OCI-LY7 (cell line): ENCODE measurements at regions not wholly inside any gene's neighbourhood (a gene's known extent, or its start where the extent isn't known, plus 50 kb on each side); places are given as distances from the start of the nearest gene placed in this dataset.

Experiments
- EZH2phosphoT487 ChIP-seq: fragments of 200-600 bp; sonication (generic); IDR thresholded peaks from 2 replicates; pipeline ENCODE4 v1.6.1; 2018; ENCODE audit warnings: low read depth, borderline replicate concordance, mild to moderate bottlenecking, mixed run types, antibody characterized with exemption, low read length, moderate library complexity, mixed read lengths
- TF ChIP-seq, protein P1 (sequence below): fragments of 200-600 bp; sonication (generic); conservative IDR thresholded peaks from 2 replicates; pipeline ENCODE4 v1.5.1; 2014; ENCODE audit warnings: mild to moderate bottlenecking, antibody characterized with exemption, low read length, moderate library complexity, mixed read lengths

- TF ChIP-seq EZH2phosphoT487 = no peak
- TF ChIP-seq, protein P1, sequence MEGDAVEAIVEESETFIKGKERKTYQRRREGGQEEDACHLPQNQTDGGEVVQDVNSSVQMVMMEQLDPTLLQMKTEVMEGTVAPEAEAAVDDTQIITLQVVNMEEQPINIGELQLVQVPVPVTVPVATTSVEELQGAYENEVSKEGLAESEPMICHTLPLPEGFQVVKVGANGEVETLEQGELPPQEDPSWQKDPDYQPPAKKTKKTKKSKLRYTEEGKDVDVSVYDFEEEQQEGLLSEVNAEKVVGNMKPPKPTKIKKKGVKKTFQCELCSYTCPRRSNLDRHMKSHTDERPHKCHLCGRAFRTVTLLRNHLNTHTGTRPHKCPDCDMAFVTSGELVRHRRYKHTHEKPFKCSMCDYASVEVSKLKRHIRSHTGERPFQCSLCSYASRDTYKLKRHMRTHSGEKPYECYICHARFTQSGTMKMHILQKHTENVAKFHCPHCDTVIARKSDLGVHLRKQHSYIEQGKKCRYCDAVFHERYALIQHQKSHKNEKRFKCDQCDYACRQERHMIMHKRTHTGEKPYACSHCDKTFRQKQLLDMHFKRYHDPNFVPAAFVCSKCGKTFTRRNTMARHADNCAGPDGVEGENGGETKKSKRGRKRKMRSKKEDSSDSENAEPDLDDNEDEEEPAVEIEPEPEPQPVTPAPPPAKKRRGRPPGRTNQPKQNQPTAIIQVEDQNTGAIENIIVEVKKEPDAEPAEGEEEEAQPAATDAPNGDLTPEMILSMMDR = no peak
These were observed 52.6 kb upstream of the ZSWIM5 start for GRCh38 chr1:45259053-45259452.
